Cardiac fibroblast (primary cell): ENCODE measurements at regions not wholly inside any gene's neighbourhood (a gene's known extent, or its start where the extent isn't known, plus 50 kb on each side); places are given as distances from the start of the nearest gene placed in this dataset.

ENCODE experiments used
- DNase-seq, 2 donors: peaks; one replicate each; pipeline versions ENCODE4 v3.0.0 to v3.0.0-alpha.2; 2010; ENCODE audit warnings: low read depth in 2 of 2
- H3K4me3 ChIP-seq, 2 donors: replicated peaks in 1 of 2; 1 replicate in 1 of 2; 2 replicates in 1 of 2; pipeline ENCODE4 v1.5.1; 2011; ENCODE audit warnings: low read depth in 2 of 2, low read length in 2 of 2, mild to moderate bottlenecking in 2 of 2, moderate library complexity in 1 of 2
- CTCF ChIP-seq: IDR thresholded peaks from one replicate; pipeline ENCODE4 v1.5.1; 2011; ENCODE audit warnings: low read depth, mild to moderate bottlenecking, low read length, inconsistent platforms

- DNase-seq, result no peak
- H3K4me3 ChIP-seq, result no peak overlapping the region
- no peak for TF ChIP-seq CTCF
These were observed 129.2 kb upstream of the USP15 start for GRCh38 chr12:62130834-62131552.

- no peak for TF ChIP-seq CTCF
- no peak overlapping the region for H3K4me3 ChIP-seq
- no peak for DNase-seq
These were observed 126.8 kb upstream of the USP15 start for GRCh38 chr12:62133440-62133839.

GRCh38 chr12:62135553-62136200 lies 124.5 kb upstream of the USP15 start:
- no peak for TF ChIP-seq CTCF
- H3K4me3 ChIP-seq, result no peak overlapping the region
- no peak for DNase-seq

GRCh38 chr12:62136496-62136895 lies 123.7 kb upstream of the USP15 start:
- DNase-seq, result no peak
- no peak for TF ChIP-seq CTCF
- H3K4me3 ChIP-seq, result no peak overlapping the region

- no peak overlapping the region for H3K4me3 ChIP-seq
- no peak for DNase-seq
- TF ChIP-seq CTCF, result no peak
These were observed 121.7 kb upstream of the USP15 start for GRCh38 chr12:62138527-62138926.

GRCh38 chr12:62146318-62146717 lies 113.9 kb upstream of the USP15 start:
- DNase-seq, result no peak
- H3K4me3 ChIP-seq, result no peak overlapping the region
- no peak for TF ChIP-seq CTCF

- no peak overlapping the region for H3K4me3 ChIP-seq
- no peak for TF ChIP-seq CTCF
- no peak for DNase-seq
These were observed 102.2 kb upstream of the USP15 start for GRCh38 chr12:62158013-62158412.
